OCI-LY7 (cell line): ENCODE measurements at regions not wholly inside any gene's neighbourhood (a gene's known extent, or its start where the extent isn't known, plus 50 kb on each side); places are given as distances from the start of the nearest gene placed in this dataset.

Experiments used
- BruUV-seq: library from RNA; stranded (reverse); fragments of 400-500 nt; replicated peaks from 2 replicates; lab custom pipeline; 2021; lab: Mats Ljungman, UMichigan
- CTCF ChIA-PET: fragments of 300-600 bp; sonication (Branson Sonifier 250); formaldehyde crosslinking; loops from one replicate; lab custom pipeline; 2022; ENCODE audit warnings: antibody characterized with exemption; ENCODE audit not compliant: unreplicated experiment; lab: Charles Lee
- POLR2A ChIA-PET: fragments of 300-600 bp; sonication (Branson Sonifier 250); formaldehyde crosslinking; loops from one replicate; lab custom pipeline; 2022; ENCODE audit warnings: antibody characterized with exemption; lab: Charles Lee
- DNase-seq: peaks from one replicate; pipeline ENCODE4 v3.0.0-alpha.2; 2015; ENCODE audit warnings: low spot score
- H2AFZ ChIP-seq: fragments of 200-600 bp; sonication (generic), shearing (Covaris generic); 2 replicates; pipeline ENCODE4 v1.6.1; 2014; ENCODE audit warnings: mild to moderate bottlenecking, antibody characterized with exemption, low read length, moderate library complexity
- H3K27ac ChIP-seq: fragments of 200-600 bp; sonication (generic); 2 replicates; pipeline ENCODE4 v1.5.1; 2014; ENCODE audit warnings: mixed run types, low read depth, mild to moderate bottlenecking, moderate library complexity, low read length, inconsistent platforms; ENCODE audit not compliant: poor library complexity, severe bottlenecking
- H3K36me3 ChIP-seq: fragments of 200-600 bp; sonication (generic); 2 replicates; pipeline ENCODE4 v1.6.1; 2014; ENCODE audit warnings: mild to moderate bottlenecking, antibody characterized with exemption, low read length, moderate library complexity, mixed read lengths; ENCODE audit not compliant: insufficient read depth
- H3K4me1 ChIP-seq: fragments of 200-600 bp; sonication (generic); 2 replicates; pipeline ENCODE4 v1.5.1; 2014; ENCODE audit warnings: mild to moderate bottlenecking, low read length; ENCODE audit not compliant: insufficient read depth, poor library complexity, severe bottlenecking
- H3K4me2 ChIP-seq: fragments of 200-600 bp; sonication (generic); 2 replicates; pipeline ENCODE4 v1.6.1; 2014; ENCODE audit warnings: mild to moderate bottlenecking, low read length
- H3K4me3 ChIP-seq: fragments of 200-600 bp; sonication (generic); 2 replicates; pipeline ENCODE4 v1.5.1; 2014; ENCODE audit warnings: mild to moderate bottlenecking, low read depth, low read length; ENCODE audit not compliant: poor library complexity, severe bottlenecking
- H3K79me2 ChIP-seq: fragments of 200-600 bp; sonication (generic); 2 replicates; pipeline ENCODE4 v1.6.1; 2016; ENCODE audit warnings: low read depth, mild to moderate bottlenecking, low read length, moderate library complexity, mixed read lengths; ENCODE audit not compliant: insufficient read depth
- H3K9me2 ChIP-seq: fragments of 200-600 bp; sonication (generic); 2 replicates; pipeline ENCODE4 v1.6.1; 2016; ENCODE audit warnings: mild to moderate bottlenecking, low read length, mixed read lengths; ENCODE audit not compliant: insufficient read depth
- H3K9me3 ChIP-seq: fragments of 200-600 bp; sonication (generic); 2 replicates; pipeline ENCODE4 v1.6.1; 2014; ENCODE audit warnings: mild to moderate bottlenecking, mixed run types, low read length, mixed read lengths
- H4K20me1 ChIP-seq: fragments of 200-600 bp; sonication (generic); 2 replicates; pipeline ENCODE4 v1.6.1; 2014; ENCODE audit warnings: mild to moderate bottlenecking, antibody characterized with exemption, low read length, moderate library complexity, mixed read lengths; ENCODE audit not compliant: insufficient read depth
- EZH2phosphoT487 ChIP-seq: fragments of 200-600 bp; sonication (generic); IDR thresholded peaks from 2 replicates; pipeline ENCODE4 v1.6.1; 2018; ENCODE audit warnings: low read depth, borderline replicate concordance, mild to moderate bottlenecking, mixed run types, antibody characterized with exemption, low read length, moderate library complexity, mixed read lengths
- intact Hi-C: fragments of 100-400 bp; cut with micrococcal nuclease; formaldehyde crosslinking; loops from one replicate; pipeline ENCODE4 v1.10.0; 2022; ENCODE audit not compliant: unreplicated experiment
- TF ChIP-seq, protein P1 (sequence below): fragments of 200-600 bp; sonication (generic); conservative IDR thresholded peaks from 2 replicates; pipeline ENCODE4 v1.5.1; 2014; ENCODE audit warnings: mild to moderate bottlenecking, antibody characterized with exemption, low read length, moderate library complexity, mixed read lengths

DNA sequence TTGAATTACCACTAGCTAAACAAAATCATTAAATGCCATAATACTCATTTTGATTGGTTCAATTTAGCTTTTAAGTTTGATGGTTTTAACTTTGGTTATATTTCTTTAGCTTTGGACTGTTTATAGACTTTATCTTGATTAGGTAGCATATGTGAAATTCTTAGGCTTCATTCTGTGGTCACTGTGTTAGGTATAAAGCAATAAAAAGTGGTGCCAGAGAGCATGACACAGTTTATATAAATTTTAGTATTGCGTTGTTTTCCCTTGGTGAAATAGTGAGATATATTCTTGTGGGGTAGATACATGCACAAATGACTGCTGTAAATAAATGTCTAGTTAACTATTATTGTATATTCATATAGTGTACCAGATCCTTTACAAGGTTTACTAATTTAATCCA lies 474.2 kb upstream of the GRID2 start:
- POLR2A ChIA-PET = no interaction called here
- Histone ChIP-seq H4K20me1 (no peaks in the 10 kb centered on the region), H3K4me3 (no peak overlapping the region), H3K9me2 (no peaks in the 10 kb centered on the region), H3K79me2 (no peaks in the 10 kb centered on the region), H2AFZ (no peak overlapping the region), H3K27ac (no peak overlapping the region), H3K4me1 (no peaks in the 10 kb centered on the region), H3K4me2 (no peak overlapping the region), H3K36me3 (no peaks in the 10 kb centered on the region), H3K9me3 (0 out of 2 replicates have a peak, but pooled peaks cover 10% of the 10 kb centered on the region)
- DNase-seq = no peak
- intact Hi-C loops = no loop called here
- CTCF ChIA-PET = no interaction called here
- no peak for TF ChIP-seq EZH2phosphoT487
- TF ChIP-seq, protein P1, sequence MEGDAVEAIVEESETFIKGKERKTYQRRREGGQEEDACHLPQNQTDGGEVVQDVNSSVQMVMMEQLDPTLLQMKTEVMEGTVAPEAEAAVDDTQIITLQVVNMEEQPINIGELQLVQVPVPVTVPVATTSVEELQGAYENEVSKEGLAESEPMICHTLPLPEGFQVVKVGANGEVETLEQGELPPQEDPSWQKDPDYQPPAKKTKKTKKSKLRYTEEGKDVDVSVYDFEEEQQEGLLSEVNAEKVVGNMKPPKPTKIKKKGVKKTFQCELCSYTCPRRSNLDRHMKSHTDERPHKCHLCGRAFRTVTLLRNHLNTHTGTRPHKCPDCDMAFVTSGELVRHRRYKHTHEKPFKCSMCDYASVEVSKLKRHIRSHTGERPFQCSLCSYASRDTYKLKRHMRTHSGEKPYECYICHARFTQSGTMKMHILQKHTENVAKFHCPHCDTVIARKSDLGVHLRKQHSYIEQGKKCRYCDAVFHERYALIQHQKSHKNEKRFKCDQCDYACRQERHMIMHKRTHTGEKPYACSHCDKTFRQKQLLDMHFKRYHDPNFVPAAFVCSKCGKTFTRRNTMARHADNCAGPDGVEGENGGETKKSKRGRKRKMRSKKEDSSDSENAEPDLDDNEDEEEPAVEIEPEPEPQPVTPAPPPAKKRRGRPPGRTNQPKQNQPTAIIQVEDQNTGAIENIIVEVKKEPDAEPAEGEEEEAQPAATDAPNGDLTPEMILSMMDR = no peak
- BruUV-seq = no TSS peak

DNA sequence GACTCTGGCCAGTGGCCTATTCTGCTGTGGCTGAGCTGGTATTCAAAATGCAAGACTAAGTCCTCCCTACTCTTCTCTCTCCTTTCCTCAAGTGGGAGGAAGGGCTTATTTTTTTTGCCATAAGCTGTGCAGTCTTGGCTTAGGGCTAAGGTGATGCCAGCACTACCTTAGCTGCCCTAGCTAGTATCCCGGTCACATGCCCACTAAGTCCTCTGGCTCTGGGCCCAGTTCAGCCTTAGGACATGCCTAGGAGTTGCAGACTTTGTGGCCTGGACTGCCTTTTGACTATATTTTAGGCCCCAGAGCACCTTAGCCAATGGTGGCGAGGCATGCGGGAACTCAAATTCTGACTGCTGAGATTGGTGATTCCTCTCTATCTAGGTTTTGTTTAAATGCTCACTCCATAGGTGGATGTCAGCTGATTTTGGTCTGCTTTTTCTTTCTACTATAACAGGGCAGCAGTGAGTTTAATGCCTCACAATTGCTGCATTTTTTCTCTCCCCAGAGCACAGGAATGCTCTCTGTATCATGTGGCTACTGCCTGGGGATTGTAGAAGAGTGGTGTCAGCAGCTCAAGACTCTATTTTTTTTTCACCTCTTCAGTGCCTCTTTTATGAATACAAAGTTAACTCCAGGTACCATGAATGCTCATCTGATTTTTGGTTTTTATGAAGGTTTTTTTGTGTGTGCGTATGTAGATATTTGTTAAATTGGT lies 472.9 kb upstream of the GRID2 start:
- Histone ChIP-seq H4K20me1 (no peaks in the 10 kb centered on the region), H3K9me2 (no peaks in the 10 kb centered on the region), H3K4me1 (no peaks in the 10 kb centered on the region), H3K27ac (no peak overlapping the region), H3K4me3 (no peak overlapping the region), H3K79me2 (no peaks in the 10 kb centered on the region), H3K9me3 (0 out of 2 replicates have a peak, but pooled peaks cover 10% of the 10 kb centered on the region), H2AFZ (no peak overlapping the region), H3K4me2 (no peak overlapping the region), H3K36me3 (no peaks in the 10 kb centered on the region)
- no peak for TF ChIP-seq EZH2phosphoT487
- TF ChIP-seq, protein P1 = no peak
- intact Hi-C loops = no loop called here
- BruUV-seq = no TSS peak
- POLR2A ChIA-PET = no interaction called here
- DNase-seq = no peak
- CTCF ChIA-PET = no interaction called here

DNA sequence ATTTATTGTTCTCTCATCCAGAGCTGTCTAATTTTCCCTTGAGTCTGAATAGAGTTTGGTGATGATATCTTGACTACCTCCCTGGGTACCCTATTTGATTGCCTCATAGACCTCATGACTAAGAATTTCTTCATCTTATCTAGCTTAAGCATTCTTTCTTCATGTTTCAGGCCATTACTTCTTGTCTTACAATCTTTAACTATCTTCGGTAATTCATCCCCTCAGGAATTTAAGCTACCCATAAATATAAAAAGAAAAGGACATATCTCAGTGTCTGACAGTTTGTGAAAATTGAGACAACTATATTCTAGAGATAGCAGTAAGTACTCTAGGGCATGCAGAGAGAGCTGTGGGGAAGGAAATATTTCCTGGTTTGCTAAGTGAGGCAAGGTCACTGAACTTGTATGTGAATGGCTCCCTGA lies 466.1 kb upstream of the GRID2 start:
- H3K27ac ChIP-seq = no peak overlapping the region
- ChIA-PET POLR2A (no interaction called here), CTCF (no interaction called here)
- H3K79me2 ChIP-seq = no peaks in the 10 kb centered on the region
- intact Hi-C loops = no loop called here
- H4K20me1 ChIP-seq = no peaks in the 10 kb centered on the region
- TF ChIP-seq EZH2phosphoT487 = no peak
- TF ChIP-seq, protein P1 = no peak
- 0 out of 2 replicates have a peak, but pooled peaks cover 10% of the 10 kb centered on the region for H3K9me3 ChIP-seq
- H3K4me1 ChIP-seq = no peaks in the 10 kb centered on the region
- BruUV-seq = no TSS peak
- no peak overlapping the region for H3K4me3 ChIP-seq
- H3K4me2 ChIP-seq = no peak overlapping the region
- H3K9me2 ChIP-seq = no peaks in the 10 kb centered on the region
- no peaks in the 10 kb centered on the region for H3K36me3 ChIP-seq
- DNase-seq = no peak
- H2AFZ ChIP-seq = no peak overlapping the region
